Stomach (tissue), 8 donors: ENCODE measurements at regions not wholly inside any gene's neighbourhood (a gene's known extent, or its start where the extent isn't known, plus 50 kb on each side); places are given as distances from the start of the nearest gene placed in this dataset.

Experiments used
- DNase-seq, 2 donors: peaks; one replicate each; pipeline versions ENCODE4 v3.0.0 to v3.0.0-alpha.2; 2013 to 2019
- H3K27ac ChIP-seq, 5 donors: fragments of 200-600 bp in 4 of 5; sonication (generic) in 4 of 5; one replicate each; pipeline ENCODE4 v1.5.1; 2013 to 2019; ENCODE audit warnings: mild to moderate bottlenecking in 1 of 5, moderate library complexity in 1 of 5
- H3K27me3 ChIP-seq, 3 donors: fragments of 200-600 bp; sonication (generic); one replicate each; pipeline ENCODE4 v1.5.1; 2017 to 2019; ENCODE audit warnings: mixed run types in 1 of 3
- H3K36me3 ChIP-seq, 4 donors: fragments of 200-600 bp; sonication (generic); 1 replicate in 3 of 4; 2 replicates in 1 of 4; pipeline ENCODE4 v1.5.1; 2016 to 2019
- H3K4me1 ChIP-seq, 4 donors: fragments of 200-600 bp; sonication (generic); one replicate each; pipeline ENCODE4 v1.5.1; 2016 to 2019
- H3K4me3 ChIP-seq, 4 donors: fragments of 200-600 bp; sonication (generic) in 3 of 4; one replicate each; pipeline ENCODE4 v1.5.1; 2016 to 2019; ENCODE audit warnings: mild to moderate bottlenecking in 1 of 4
- H3K9me3 ChIP-seq, 4 donors: fragments of 200-600 bp; sonication (generic); one replicate each; pipeline ENCODE4 v1.5.1; 2016 to 2019
- EP300 ChIP-seq: sonication (generic); formaldehyde crosslinking; IDR thresholded peaks from one replicate; pipeline ENCODE4 v1.6.1; 2017; ENCODE audit warnings: antibody characterized with exemption
- POLR2A ChIP-seq, 4 donors: fragments of 450-650 bp; IDR thresholded peaks; one replicate each; pipeline ENCODE4 v1.6.1; 2016; ENCODE audit warnings: antibody characterized with exemption in 4 of 4, control low read depth in 2 of 4, mild to moderate bottlenecking in 1 of 4, moderate library complexity in 1 of 4
- POLR2AphosphoS5 ChIP-seq, 3 donors: sonication (generic); formaldehyde crosslinking; IDR thresholded peaks; one replicate each; pipeline ENCODE4 v1.6.1; 2016; ENCODE audit warnings: antibody characterized with exemption in 3 of 3
- WGBS, 5 donors: extraction: QIAGEN DNeasy Blood & Tissue Kit in 3 of 5; methylation state at CpG; one replicate each; pipeline versions ENCODE4 v1.1.5 to v1.1.7; 2013 to 2018; 5-methylcytosine and 5-hydroxymethylcytosine counted together
- intact Hi-C: fragments of 100-400 bp; cut with DNase I; formaldehyde crosslinking; loops from one replicate; pipeline ENCODE4 v1.15.1; 2023; ENCODE audit warnings: low total_unique reads
- TF ChIP-seq, protein P1 (sequence below), 7 experiments: fragments of 450-650 bp in 4 of 7; fragments of 200-600 bp in 3 of 7; sonication (generic) in 3 of 7; IDR thresholded peaks; one replicate each; pipeline ENCODE4 v1.5.1; 2016 to 2019; ENCODE audit warnings: antibody characterized with exemption in 7 of 7, control low read depth in 2 of 7, mild to moderate bottlenecking in 1 of 7
- donor health status: healthy with polysubstance abuse.
- donor health status: Bipolar disorder and iron deficiency.
- donor health status: healthy.

DNA sequence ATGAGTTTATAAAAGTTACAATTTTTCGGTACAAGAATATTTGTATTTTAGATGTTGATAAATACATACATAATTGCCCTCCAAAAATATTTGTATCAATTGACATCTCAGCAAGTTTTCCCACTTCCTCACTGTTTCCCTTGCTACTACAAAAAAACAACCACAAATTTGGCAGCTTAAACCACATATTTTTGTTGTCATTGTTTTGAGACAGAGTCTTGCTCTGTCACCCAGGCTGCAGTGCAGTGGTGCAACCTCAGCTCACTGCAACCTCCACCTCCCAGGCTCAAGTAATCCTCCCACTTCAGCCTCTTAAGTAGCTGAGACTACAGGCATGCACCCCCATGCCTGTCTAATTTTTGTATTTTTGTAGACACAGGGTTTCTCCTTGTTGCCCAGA is 162.8 kb upstream of the RARB start:
- TF ChIP-seq POLR2AphosphoS5 (IDR thresholded peaks at IDR 0.05), result no peak
- TF ChIP-seq, protein P1, sequence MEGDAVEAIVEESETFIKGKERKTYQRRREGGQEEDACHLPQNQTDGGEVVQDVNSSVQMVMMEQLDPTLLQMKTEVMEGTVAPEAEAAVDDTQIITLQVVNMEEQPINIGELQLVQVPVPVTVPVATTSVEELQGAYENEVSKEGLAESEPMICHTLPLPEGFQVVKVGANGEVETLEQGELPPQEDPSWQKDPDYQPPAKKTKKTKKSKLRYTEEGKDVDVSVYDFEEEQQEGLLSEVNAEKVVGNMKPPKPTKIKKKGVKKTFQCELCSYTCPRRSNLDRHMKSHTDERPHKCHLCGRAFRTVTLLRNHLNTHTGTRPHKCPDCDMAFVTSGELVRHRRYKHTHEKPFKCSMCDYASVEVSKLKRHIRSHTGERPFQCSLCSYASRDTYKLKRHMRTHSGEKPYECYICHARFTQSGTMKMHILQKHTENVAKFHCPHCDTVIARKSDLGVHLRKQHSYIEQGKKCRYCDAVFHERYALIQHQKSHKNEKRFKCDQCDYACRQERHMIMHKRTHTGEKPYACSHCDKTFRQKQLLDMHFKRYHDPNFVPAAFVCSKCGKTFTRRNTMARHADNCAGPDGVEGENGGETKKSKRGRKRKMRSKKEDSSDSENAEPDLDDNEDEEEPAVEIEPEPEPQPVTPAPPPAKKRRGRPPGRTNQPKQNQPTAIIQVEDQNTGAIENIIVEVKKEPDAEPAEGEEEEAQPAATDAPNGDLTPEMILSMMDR (IDR thresholded peaks at IDR 0.05), result no peak
- TF ChIP-seq POLR2A (IDR thresholded peaks at IDR 0.05), result no peak
- TF ChIP-seq EP300, result no peak
- no peaks in the 10 kb centered on the region for H3K27me3 ChIP-seq
- intact Hi-C loops, result no loop called here
- no peak overlapping the region for H3K27ac ChIP-seq
- no peaks in the 10 kb centered on the region for H3K9me3 ChIP-seq
- no peak overlapping the region for H3K4me3 ChIP-seq
- DNase-seq, result no peak
- no peaks in the 10 kb centered on the region for H3K36me3 ChIP-seq
- no peaks in the 10 kb centered on the region for H3K4me1 ChIP-seq
- WGBS, 5 donors, result 4 to 59% (median 53%) methylated on average over 1 of the region's 1 CpG

GRCh38 chr3:25266677-25267076 is 161.4 kb upstream of the RARB start:
- H3K9me3 ChIP-seq, result no peaks in the 10 kb centered on the region
- H3K27ac ChIP-seq, result no peak overlapping the region
- WGBS, 5 donors, result 65 to 87% (median 83%) methylated on average over 1 of the region's 1 CpG
- TF ChIP-seq, protein P1 (IDR thresholded peaks at IDR 0.05), result no peak
- TF ChIP-seq POLR2AphosphoS5 (IDR thresholded peaks at IDR 0.05) (no peak), EP300 (no peak), POLR2A (IDR thresholded peaks at IDR 0.05) (no peak)
- intact Hi-C loops, result no loop called here
- H3K27me3 ChIP-seq, result no peaks in the 10 kb centered on the region
- no peaks in the 10 kb centered on the region for H3K36me3 ChIP-seq
- no peaks in the 10 kb centered on the region for H3K4me1 ChIP-seq
- no peak for DNase-seq
- no peak overlapping the region for H3K4me3 ChIP-seq

DNA sequence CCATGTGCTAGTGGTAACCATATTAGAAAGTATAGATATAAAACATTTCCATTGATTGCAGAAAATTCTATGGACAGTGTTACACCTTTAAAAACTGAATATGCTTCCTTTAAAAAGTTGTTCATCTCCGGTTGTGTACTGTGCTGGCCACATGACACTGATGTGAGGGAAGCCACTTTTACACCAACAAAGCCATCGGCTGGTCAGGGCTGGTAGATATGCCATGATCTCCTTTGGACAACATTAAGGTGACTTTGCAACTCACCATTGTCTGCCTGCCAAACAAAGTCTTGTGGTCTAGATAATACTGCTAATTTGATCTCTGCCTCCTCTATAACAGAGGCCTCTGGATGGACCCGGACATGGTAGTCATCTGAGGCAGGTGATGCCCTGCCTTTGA is 156.0 kb upstream of the RARB start:
- 83 to 89% (median 85%) methylated on average over 3 of the region's 3 CpGs for WGBS, 5 donors
- Histone ChIP-seq H3K36me3 (no peaks in the 10 kb centered on the region), H3K4me3 (no peak overlapping the region), H3K27ac (no peak overlapping the region), H3K27me3 (no peaks in the 10 kb centered on the region), H3K9me3 (no peaks in the 10 kb centered on the region), H3K4me1 (no peaks in the 10 kb centered on the region)
- DNase-seq, result no peak
- intact Hi-C loops, result no loop called here
- TF ChIP-seq POLR2A (IDR thresholded peaks at IDR 0.05) (no peak), POLR2AphosphoS5 (IDR thresholded peaks at IDR 0.05) (no peak), EP300 (no peak)
- TF ChIP-seq, protein P1 (IDR thresholded peaks at IDR 0.05), result no peak

DNA sequence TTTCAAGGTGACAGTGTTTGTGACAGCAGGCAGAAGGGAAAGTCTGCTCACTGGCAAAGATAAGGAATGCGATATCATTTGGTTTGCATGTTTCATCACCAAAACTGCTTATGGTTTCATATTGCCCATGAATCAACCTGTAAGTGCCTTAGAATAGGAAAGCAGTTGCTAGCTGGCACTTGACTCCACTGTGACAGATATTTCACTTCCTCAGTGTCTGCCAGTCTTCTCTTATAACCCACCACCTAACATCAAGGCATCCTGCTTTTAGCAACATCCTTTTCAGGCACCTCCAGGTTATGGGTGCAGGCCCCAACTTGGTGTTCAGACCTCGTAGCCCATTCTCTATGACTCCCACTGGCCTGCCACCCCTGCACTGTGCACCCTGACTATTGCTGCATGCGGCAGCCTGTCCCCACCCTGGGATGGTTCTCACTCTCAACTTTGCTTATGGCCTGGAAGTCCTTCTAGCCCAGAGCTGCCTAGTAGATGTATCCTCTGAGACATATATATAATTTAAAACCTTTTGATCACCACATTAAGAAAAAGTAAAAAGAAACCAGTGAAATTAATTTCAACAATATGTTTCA is 154.4 kb upstream of the RARB start:
- H3K4me3 ChIP-seq, result no peak overlapping the region
- DNase-seq, result no peak
- 84 to 93% (median 87%) methylated on average over 3 of the region's 3 CpGs for WGBS, 5 donors
- H3K27ac ChIP-seq, result no peak overlapping the region
- TF ChIP-seq POLR2A (IDR thresholded peaks at IDR 0.05) (no peak), EP300 (no peak), POLR2AphosphoS5 (IDR thresholded peaks at IDR 0.05) (no peak)
- TF ChIP-seq, protein P1 (IDR thresholded peaks at IDR 0.05), result no peak
- no peaks in the 10 kb centered on the region for H3K36me3 ChIP-seq
- no peaks in the 10 kb centered on the region for H3K9me3 ChIP-seq
- H3K4me1 ChIP-seq, result no peaks in the 10 kb centered on the region
- no peaks in the 10 kb centered on the region for H3K27me3 ChIP-seq
- intact Hi-C loops, result no loop called here
